Activated CD4-positive, CD25-positive, alpha-beta regulatory T cell treated with anti-CD3 and anti-CD28 coated beads, Interleukin-2, amount 50 U/mL, for 24 hours (primary cell): ENCODE measurements at regions not wholly inside any gene's neighbourhood (a gene's known extent, or its start where the extent isn't known, plus 50 kb on each side); places are given as distances from the start of the nearest gene placed in this dataset.

Source experiments
- ATAC-seq, 2 donors: fragments of 150-1000 bp; cut with Tn5 transposase; one replicate each; pipeline ENCODE4 v1.10.0; 2021; ENCODE audit warnings: mild to moderate bottlenecking in 1 of 2, moderate library complexity in 1 of 2

GRCh38 chr1:98382586-98382985 lies 278.9 kb upstream of the SNX7 start:
- no peak for ATAC-seq

- no peak for ATAC-seq
Measured at GRCh38 chr1:98374098-98374497, 287.4 kb upstream of the SNX7 start.

- ATAC-seq: no peak
Measured at GRCh38 chr1:98373056-98373455, 288.5 kb upstream of the SNX7 start.

- no peak for ATAC-seq
Measured at GRCh38 chr1:98371764-98372163, 289.8 kb upstream of the SNX7 start.

- no peak for ATAC-seq
Measured at GRCh38 chr1:98369463-98369862, 292.1 kb upstream of the SNX7 start.

- ATAC-seq: no peak
Measured at GRCh38 chr1:98368995-98369394, 292.5 kb upstream of the SNX7 start.

GRCh38 chr1:98367426-98367825 lies 294.1 kb upstream of the SNX7 start:
- ATAC-seq: no peak

- no peak for ATAC-seq
Measured at GRCh38 chr1:98366343-98366742, 295.2 kb upstream of the SNX7 start.

GRCh38 chr1:98364544-98364943 lies 297.0 kb upstream of the SNX7 start:
- no peak for ATAC-seq

- ATAC-seq: no peak
Measured at GRCh38 chr1:98360864-98361263, 300.7 kb upstream of the SNX7 start.

- ATAC-seq: no peak
Measured at GRCh38 chr1:98355656-98356383, 305.7 kb upstream of the SNX7 start.

- no peak for ATAC-seq
Measured at GRCh38 chr1:98352378-98352777, 309.1 kb upstream of the SNX7 start.

- ATAC-seq: no peak
Measured at GRCh38 chr1:98351561-98351960, 310.0 kb upstream of the SNX7 start.

GRCh38 chr1:98345417-98345816 lies 316.1 kb upstream of the SNX7 start:
- no peak for ATAC-seq

- ATAC-seq: no peak
Measured at GRCh38 chr1:98344731-98345130, 316.8 kb upstream of the SNX7 start.

GRCh38 chr1:98342566-98342965 lies 319.0 kb upstream of the SNX7 start:
- no peak for ATAC-seq

GRCh38 chr1:98340511-98340910 lies 321.0 kb upstream of the SNX7 start:
- no peak for ATAC-seq

- ATAC-seq: no peak
Measured at GRCh38 chr1:98336472-98337083, 324.9 kb upstream of the SNX7 start.

- no peak for ATAC-seq
Measured at GRCh38 chr1:98333936-98334335, 327.6 kb upstream of the SNX7 start.

GRCh38 chr1:98333406-98333805 lies 328.1 kb upstream of the SNX7 start:
- no peak for ATAC-seq

- ATAC-seq: no peak
Measured at GRCh38 chr1:98331718-98332311, 329.7 kb upstream of the SNX7 start.

- no peak for ATAC-seq
Measured at GRCh38 chr1:98331243-98331642, 330.3 kb upstream of the SNX7 start.

GRCh38 chr1:98330224-98330623 lies 331.3 kb upstream of the SNX7 start:
- ATAC-seq: no peak

- ATAC-seq: no peak
Measured at GRCh38 chr1:98328855-98329254, 332.7 kb upstream of the SNX7 start.
